Right renal pelvis (tissue), 4 donors: ENCODE measurements at regions not wholly inside any gene's neighbourhood (a gene's known extent, or its start where the extent isn't known, plus 50 kb on each side); places are given as distances from the start of the nearest gene placed in this dataset.
A peak's percentile ranks its signal among the peaks of the same experiment; 100 is the strongest.

Experiments used
- DNase-seq, 4 donors: peaks; one replicate each; pipeline ENCODE4 v3.0.0-alpha.2; 2013; ENCODE audit warnings: low read depth in 4 of 4, low spot score in 3 of 4, missing footprints in 1 of 4

- no peak for DNase-seq
These were observed 434.7 kb downstream of the GRB14 start for GRCh38 chr2:164186591-164186990.

GRCh38 chr2:164182116-164182627, 439.1 kb downstream of the GRB14 start:
- no peak for DNase-seq

GRCh38 chr2:164178835-164179465, 442.3 kb downstream of the GRB14 start:
- no peak for DNase-seq

- DNase-seq = no peak
These were observed 428.8 kb upstream of the FIGN start for GRCh38 chr2:164164602-164165001.

GRCh38 chr2:164155558-164155957, 419.8 kb upstream of the FIGN start:
- DNase-seq = no peak

- no peak for DNase-seq
These were observed 415.7 kb upstream of the FIGN start for GRCh38 chr2:164151522-164151921.

- DNase-seq = no peak
These were observed 414.8 kb upstream of the FIGN start for GRCh38 chr2:164150604-164151003.

- no peak for DNase-seq
These were observed 410.6 kb upstream of the FIGN start for GRCh38 chr2:164146441-164146840.

GRCh38 chr2:164145093-164145987, 409.5 kb upstream of the FIGN start:
- no peak for DNase-seq

- DNase-seq = no peak
These were observed 407.5 kb upstream of the FIGN start for GRCh38 chr2:164143183-164143930.

- no peak for DNase-seq
These were observed 406.9 kb upstream of the FIGN start for GRCh38 chr2:164142755-164143154.

GRCh38 chr2:164141271-164141670, 405.5 kb upstream of the FIGN start:
- DNase-seq = no peak

GRCh38 chr2:164138750-164139149, 402.9 kb upstream of the FIGN start:
- no peak for DNase-seq

GRCh38 chr2:164134336-164134735, 398.5 kb upstream of the FIGN start:
- no peak for DNase-seq

- peak in 1 of 4 donors; percentile 16 for DNase-seq
These were observed 392.2 kb upstream of the FIGN start for GRCh38 chr2:164127971-164128527.

- peak in 1 of 4 donors; percentile 3 for DNase-seq
These were observed 391.3 kb upstream of the FIGN start for GRCh38 chr2:164126960-164127660.

GRCh38 chr2:164115806-164116205, 380.0 kb upstream of the FIGN start:
- DNase-seq = no peak

- no peak for DNase-seq
These were observed 379.1 kb upstream of the FIGN start for GRCh38 chr2:164114937-164115336.

- no peak for DNase-seq
These were observed 376.3 kb upstream of the FIGN start for GRCh38 chr2:164112105-164112504.

- no peak for DNase-seq
These were observed 374.7 kb upstream of the FIGN start for GRCh38 chr2:164110515-164110914.
